ENCODE measurements at regions not wholly inside any gene's neighbourhood (a gene's known extent, or its start where the extent isn't known, plus 50 kb on each side); places are given as distances from the start of the nearest gene placed in this dataset.

GRCh38 chr10:120689777-120690529 lies 161.2 kb upstream of the WDR11 start:
- TF ChIP-seq CTCF (IDR thresholded peaks at IDR 0.05; ENCODE audit: low read depth, low read length, poor library complexity, severe bottlenecking) (no peak), EZH2phosphoT487 (IDR thresholded peaks at IDR 0.05; ENCODE audit: borderline replicate concordance, low read length) (no peak)

Data from DOHH2 (cell line).